Central memory CD8-positive, alpha-beta T cell (primary cell): ENCODE measurements at regions not wholly inside any gene's neighbourhood (a gene's known extent, or its start where the extent isn't known, plus 50 kb on each side); places are given as distances from the start of the nearest gene placed in this dataset.
"Not testable (repeated sequence)": the region's sequence is repeated elsewhere in the genome, so short reads cannot be mapped to it uniquely, and the experiment has no call there.

Experiments used
- ATAC-seq: fragments of 150-1000 bp; cut with Tn5 transposase; replicated peaks from 2 replicates; pipeline ENCODE4 v1.10.0; 2022; ENCODE audit warnings: mild to moderate bottlenecking, moderate FRiP score, moderate number of reproducible peaks; ENCODE audit not compliant: poor library complexity, severe bottlenecking; ENCODE audit errors: extremely low read depth
- DNase-seq, 2 donors: peaks; one replicate each; pipeline ENCODE4 v3.0.0; 2021; ENCODE audit warnings: low spot score in 2 of 2
- H3K27ac Mint-ChIP-seq: one replicate; pipeline ENCODE4 v1.8.0; 2022; ENCODE audit warnings: low read depth, mild to moderate bottlenecking, moderate library complexity, mixed read lengths
- H3K27me3 Mint-ChIP-seq: one replicate; pipeline ENCODE4 v1.8.0; 2022; ENCODE audit warnings: mixed read lengths
- H3K36me3 Mint-ChIP-seq: one replicate; pipeline ENCODE4 v1.8.0; 2022; ENCODE audit warnings: mild to moderate bottlenecking, moderate library complexity, mixed read lengths; ENCODE audit not compliant: insufficient read depth
- H3K4me1 Mint-ChIP-seq: one replicate; pipeline ENCODE4 v1.8.0; 2022; ENCODE audit warnings: mixed read lengths
- H3K4me3 Mint-ChIP-seq: one replicate; pipeline ENCODE4 v1.8.0; 2022; ENCODE audit warnings: mild to moderate bottlenecking, moderate library complexity, mixed read lengths
- H3K9me3 Mint-ChIP-seq: one replicate; pipeline ENCODE4 v1.8.0; 2022; ENCODE audit warnings: mixed read lengths

DNA sequence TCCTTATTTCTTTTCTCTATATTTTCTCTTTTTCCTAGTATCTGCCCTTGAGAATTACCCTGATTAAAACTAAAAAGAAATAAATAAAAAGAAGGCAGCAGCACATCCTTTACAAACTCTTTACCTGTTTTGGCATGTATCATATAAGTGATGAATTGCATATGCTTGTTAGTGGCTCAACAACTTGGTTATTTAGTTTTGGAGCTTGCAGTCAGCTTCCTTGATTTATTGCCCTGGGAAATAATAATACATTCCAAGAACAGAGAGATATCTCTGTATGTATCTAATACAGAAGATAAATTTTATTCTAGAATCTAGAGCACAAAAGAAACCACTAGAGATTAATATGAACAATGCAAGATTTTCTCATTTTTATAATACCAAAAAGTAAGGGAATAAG is 139.8 kb upstream of the ZC3H15 start:
- H3K27ac Mint-ChIP-seq = no peak overlapping the region
- peaks cover 1% of the 10 kb centered on the region for H3K36me3 Mint-ChIP-seq
- no peaks in the 10 kb centered on the region for H3K9me3 Mint-ChIP-seq
- no peaks in the 10 kb centered on the region for H3K4me1 Mint-ChIP-seq
- H3K27me3 Mint-ChIP-seq = no peaks in the 10 kb centered on the region
- no peak overlapping the region for H3K4me3 Mint-ChIP-seq
- DNase-seq (no peak), ATAC-seq (no peak)

DNA sequence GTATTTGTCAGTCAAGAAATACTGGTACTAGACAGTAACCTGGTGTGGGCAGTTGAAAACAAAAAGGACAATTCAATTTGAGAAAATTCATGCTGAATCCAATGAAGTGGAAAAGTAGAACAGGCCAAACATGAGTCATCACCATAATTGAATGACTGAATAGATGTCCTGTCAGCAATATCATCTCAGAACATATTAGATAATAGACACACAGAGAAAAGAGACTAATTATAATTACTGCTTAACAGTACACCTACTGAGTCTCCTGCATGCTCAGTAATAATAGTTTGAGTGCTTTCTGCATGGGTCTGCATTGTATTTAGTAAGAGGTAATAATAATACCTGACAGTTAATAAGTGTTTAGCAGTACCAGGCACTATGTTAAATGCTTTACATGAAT is 138.6 kb upstream of the ZC3H15 start:
- DNase-seq = no peak
- no peak overlapping the region for H3K27ac Mint-ChIP-seq
- no peaks in the 10 kb centered on the region for H3K27me3 Mint-ChIP-seq
- H3K36me3 Mint-ChIP-seq = peaks cover 1% of the 10 kb centered on the region
- no peaks in the 10 kb centered on the region for H3K4me1 Mint-ChIP-seq
- H3K4me3 Mint-ChIP-seq = no peak overlapping the region
- peaks cover 3% of the 10 kb centered on the region for H3K9me3 Mint-ChIP-seq
- ATAC-seq = no peak

DNA sequence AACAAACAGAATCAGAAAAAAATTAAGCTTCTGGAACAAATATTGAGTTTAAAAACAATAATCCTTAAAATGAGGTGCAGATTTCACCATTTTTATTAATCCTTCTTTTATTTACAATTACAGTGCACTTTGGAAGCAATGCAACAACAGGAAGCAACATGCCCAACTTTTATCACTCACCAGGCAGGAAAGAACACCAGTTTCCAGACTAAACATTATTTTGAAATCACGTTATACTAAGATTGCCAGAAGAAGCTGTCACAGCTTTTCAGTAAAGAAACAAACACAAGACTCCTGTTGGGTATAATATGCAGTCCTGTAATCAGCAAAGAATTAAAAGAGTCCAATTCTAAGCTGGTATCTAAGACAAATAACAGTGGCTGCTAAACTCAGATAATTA is 137.9 kb upstream of the ZC3H15 start:
- Mint-ChIP-seq H3K27ac (no peak overlapping the region), H3K4me1 (no peaks in the 10 kb centered on the region), H3K9me3 (peaks cover 6% of the 10 kb centered on the region), H3K36me3 (peaks cover 1% of the 10 kb centered on the region), H3K4me3 (no peak overlapping the region), H3K27me3 (no peaks in the 10 kb centered on the region)
- DNase-seq (no peak), ATAC-seq (no peak)

DNA sequence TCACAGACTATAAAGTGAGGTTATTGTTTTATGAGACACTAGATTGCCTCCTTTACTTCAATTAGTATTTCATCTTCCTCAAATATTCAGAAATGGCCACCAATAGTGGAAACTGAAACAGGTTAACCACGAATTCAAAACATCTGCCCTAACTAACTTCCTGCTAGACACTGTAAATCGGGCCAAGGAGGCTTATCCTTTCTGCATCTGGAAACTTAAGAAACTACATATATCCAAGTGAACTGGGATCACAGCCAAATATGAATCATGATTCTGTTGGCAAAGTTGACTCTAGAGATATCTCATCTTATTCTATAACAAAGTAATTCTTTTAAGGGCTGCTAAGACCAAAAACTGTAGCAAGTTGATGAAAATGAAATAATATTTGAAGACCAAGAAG is 136.6 kb upstream of the ZC3H15 start:
- no peaks in the 10 kb centered on the region for H3K4me1 Mint-ChIP-seq
- H3K36me3 Mint-ChIP-seq = no peaks in the 10 kb centered on the region

DNA sequence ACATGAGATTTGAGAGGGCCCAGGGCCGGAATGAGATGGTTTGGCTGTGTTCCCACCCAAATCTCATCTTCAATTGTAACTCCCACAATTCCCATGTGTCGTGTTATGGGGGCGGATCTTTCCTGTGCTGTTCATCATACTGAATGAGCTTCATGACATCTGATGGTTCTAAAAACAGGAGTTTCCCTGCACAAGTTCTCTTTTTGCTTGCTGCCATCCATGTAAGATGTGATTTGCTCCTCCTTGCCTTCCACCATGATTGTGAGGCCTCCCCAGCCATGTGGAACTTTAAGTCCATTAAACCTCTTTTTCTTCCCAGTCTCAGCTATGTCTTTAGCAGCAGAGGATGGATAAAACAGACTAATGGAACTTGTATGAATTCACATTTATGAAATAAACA is 131.9 kb upstream of the ZC3H15 start:
- not testable (repeated sequence) for H3K27me3 Mint-ChIP-seq, DNase-seq, ATAC-seq, H3K36me3 Mint-ChIP-seq, H3K27ac Mint-ChIP-seq, H3K4me1 Mint-ChIP-seq, H3K4me3 Mint-ChIP-seq
- H3K9me3 Mint-ChIP-seq = peaks cover 11% of the 10 kb centered on the region

More for the DNA sequence above, 136.6 kb upstream of the ZC3H15 start:
- no peak for DNase-seq
- H3K27ac Mint-ChIP-seq = no peak overlapping the region
- no peak for ATAC-seq
- no peaks in the 10 kb centered on the region for H3K27me3 Mint-ChIP-seq
- H3K9me3 Mint-ChIP-seq = peaks cover 6% of the 10 kb centered on the region
- no peak overlapping the region for H3K4me3 Mint-ChIP-seq

DNA sequence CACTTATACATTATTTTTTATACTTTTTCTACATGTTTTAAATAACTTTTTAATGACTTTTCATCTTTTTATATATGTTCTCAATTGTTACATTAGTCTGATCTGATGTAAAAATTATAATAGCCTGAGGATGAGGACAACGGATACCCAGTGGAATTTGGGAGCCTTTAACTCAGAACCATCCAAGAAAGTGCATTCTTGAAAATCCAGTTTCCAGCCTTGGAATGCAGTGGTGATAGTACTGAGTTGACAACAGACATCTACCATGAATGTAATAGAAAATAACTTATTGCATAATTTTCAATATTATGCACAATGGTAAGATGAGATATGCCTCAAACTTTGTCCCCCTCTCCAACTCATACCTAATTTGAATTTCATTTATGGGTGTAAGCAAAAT is 120.7 kb upstream of the ZC3H15 start:
- DNase-seq = no peak
- H3K4me3 Mint-ChIP-seq = no peak overlapping the region
- no peak for ATAC-seq
- peaks cover 8% of the 10 kb centered on the region for H3K9me3 Mint-ChIP-seq
- no peak overlapping the region for H3K27ac Mint-ChIP-seq
- H3K4me1 Mint-ChIP-seq = no peaks in the 10 kb centered on the region
- H3K36me3 Mint-ChIP-seq = no peaks in the 10 kb centered on the region
- no peaks in the 10 kb centered on the region for H3K27me3 Mint-ChIP-seq

DNA sequence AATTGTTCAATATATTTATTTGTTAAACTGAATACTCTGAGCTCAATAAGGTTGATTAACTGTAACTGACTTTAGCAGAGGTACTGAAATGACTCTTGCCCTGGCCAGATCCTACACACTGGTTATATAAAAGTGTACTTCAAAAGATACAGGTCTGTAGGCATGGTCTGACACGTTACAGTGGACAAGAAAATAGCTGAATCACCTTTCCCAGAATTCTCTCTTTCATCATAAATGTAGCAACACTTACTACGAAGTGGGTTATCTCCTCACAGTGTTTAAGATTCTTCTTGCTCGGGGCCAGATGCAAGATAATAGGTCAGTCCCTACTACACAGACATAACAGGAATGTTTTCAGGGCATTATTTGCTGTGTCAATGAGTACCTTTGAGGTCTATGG is 107.0 kb upstream of the ZC3H15 start:
- DNase-seq = no peak
- Mint-ChIP-seq H3K4me3 (no peak overlapping the region), H3K27me3 (no peaks in the 10 kb centered on the region), H3K27ac (no peak overlapping the region), H3K36me3 (peaks cover 4% of the 10 kb centered on the region), H3K9me3 (peaks cover 5% of the 10 kb centered on the region), H3K4me1 (no peaks in the 10 kb centered on the region)
- no peak for ATAC-seq

DNA sequence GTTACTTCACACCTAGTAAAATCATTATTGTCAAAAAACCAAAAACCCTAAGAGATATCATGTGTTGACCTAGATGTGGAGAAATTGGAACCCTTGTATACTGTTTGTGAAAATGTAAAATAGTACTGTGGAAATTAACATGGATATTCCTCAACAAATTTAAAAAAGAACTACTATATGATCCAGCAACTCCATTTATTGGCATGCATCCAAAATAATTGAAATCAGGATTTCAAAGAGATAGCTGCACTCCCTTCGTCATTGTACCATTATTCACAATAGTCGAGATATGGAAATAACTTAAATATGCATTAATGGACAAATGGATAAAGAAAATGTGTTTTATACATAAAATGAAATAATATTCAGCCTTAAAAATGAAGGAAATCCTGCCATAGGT is 105.3 kb upstream of the ZC3H15 start:
- no peak overlapping the region for H3K27ac Mint-ChIP-seq
- peaks cover 6% of the 10 kb centered on the region for H3K4me1 Mint-ChIP-seq
- DNase-seq (no peak), ATAC-seq (no peak)
- peaks cover 14% of the 10 kb centered on the region for H3K9me3 Mint-ChIP-seq
- H3K36me3 Mint-ChIP-seq = peaks cover 4% of the 10 kb centered on the region
- H3K4me3 Mint-ChIP-seq = no peak overlapping the region
- no peaks in the 10 kb centered on the region for H3K27me3 Mint-ChIP-seq

DNA sequence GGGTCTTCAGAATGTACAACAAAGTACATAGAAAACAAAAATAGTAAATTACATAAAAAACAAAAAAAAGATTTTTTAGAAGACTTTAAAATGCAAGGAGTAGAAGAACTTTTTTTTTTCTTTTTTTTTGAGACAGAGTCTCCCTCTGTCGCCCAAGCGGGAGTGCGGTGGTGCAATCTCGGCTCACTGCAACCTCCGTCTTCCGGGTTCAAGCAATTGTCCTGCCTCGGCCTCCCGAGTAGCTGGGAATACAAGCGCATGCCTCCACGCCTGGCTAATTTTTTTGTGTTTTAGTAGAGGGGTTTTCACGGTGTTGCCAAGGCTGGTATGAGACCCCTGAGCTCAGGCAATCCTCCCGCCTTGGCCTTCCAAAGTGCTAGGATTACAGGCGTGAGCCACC is 104.5 kb upstream of the ZC3H15 start:
- ATAC-seq = no peak

DNA sequence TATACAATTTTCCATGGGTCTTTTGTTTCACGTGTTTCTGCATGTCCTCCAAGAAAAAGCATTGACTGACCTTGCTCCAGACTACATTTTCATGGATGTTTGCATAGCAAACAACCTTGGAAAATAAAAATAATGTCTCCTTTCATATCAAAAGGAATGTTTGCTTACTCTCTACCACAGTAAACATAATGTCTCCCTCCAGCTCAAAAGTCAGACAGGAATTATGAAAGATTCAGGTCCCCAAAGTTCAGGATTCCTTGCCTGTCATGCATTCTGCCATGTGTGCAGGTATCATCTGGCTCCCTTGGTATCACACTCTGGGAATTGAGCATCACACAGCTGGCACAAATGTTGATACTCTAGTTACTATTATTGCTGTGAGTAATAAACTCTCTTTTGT is 103.1 kb upstream of the ZC3H15 start:
- Mint-ChIP-seq H3K27ac (no peak overlapping the region), H3K9me3 (peaks cover 16% of the 10 kb centered on the region), H3K4me3 (no peak overlapping the region), H3K27me3 (no peaks in the 10 kb centered on the region), H3K4me1 (peaks cover 6% of the 10 kb centered on the region), H3K36me3 (peaks cover 4% of the 10 kb centered on the region)
- DNase-seq = no peak
- no peak for ATAC-seq

More for the DNA sequence above, 104.5 kb upstream of the ZC3H15 start:
- Mint-ChIP-seq H3K4me1 (peaks cover 6% of the 10 kb centered on the region), H3K36me3 (peaks cover 4% of the 10 kb centered on the region), H3K27me3 (no peaks in the 10 kb centered on the region), H3K9me3 (peaks cover 14% of the 10 kb centered on the region), H3K4me3 (no peak overlapping the region), H3K27ac (no peak overlapping the region)
- no peak for DNase-seq

DNA sequence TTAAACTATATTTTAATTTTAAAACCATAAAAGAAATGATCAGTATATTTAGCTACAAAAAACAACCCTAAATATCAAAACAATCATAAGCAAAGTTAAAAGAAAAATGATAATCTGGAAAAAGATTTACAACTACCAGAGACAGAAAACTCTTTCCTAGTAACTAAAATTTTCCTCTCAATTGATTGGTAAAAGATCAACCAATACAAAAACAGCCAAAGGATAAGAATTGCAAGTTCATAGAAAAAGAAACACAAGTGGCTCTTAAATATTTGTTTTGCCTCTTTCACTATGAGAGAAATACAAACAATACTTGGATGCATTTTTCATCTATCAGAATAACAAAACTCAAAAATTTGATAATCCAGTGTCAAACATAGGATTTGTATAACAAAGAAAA is 101.8 kb upstream of the ZC3H15 start:
- no peak overlapping the region for H3K4me3 Mint-ChIP-seq
- no peak overlapping the region for H3K27ac Mint-ChIP-seq
- peaks cover 23% of the 10 kb centered on the region for H3K9me3 Mint-ChIP-seq
- ATAC-seq (no peak), DNase-seq (no peak)
- peaks cover 6% of the 10 kb centered on the region for H3K4me1 Mint-ChIP-seq
- H3K27me3 Mint-ChIP-seq = no peaks in the 10 kb centered on the region
- H3K36me3 Mint-ChIP-seq = peaks cover 4% of the 10 kb centered on the region

DNA sequence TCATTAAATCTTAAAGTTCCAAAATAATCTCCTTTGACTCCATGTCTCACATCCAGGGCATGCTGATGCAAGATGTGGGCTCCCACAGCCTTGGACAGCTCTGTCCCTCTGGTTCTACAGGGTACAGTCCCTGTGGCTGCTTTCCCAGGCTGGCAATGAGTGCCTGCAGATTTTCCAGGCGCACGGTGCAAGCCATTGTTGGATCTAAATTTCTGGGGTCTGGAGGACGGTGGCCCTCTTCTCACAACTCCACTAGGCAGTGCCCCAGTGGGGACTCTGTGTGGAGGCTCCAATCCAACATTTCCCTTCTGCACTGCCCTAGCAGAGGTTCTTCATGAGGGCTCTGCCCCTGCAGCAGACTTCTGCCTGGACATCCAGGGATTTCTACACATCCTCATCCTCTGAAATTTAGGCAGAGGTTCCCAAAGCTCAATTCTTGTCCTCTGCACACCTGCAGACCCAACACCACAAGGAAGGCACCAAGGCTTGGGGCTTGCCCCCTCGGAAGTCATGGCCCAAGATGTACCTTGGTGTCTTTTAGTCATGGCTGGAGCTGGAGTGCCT is 100.3 kb upstream of the ZC3H15 start:
- H3K4me3 Mint-ChIP-seq, H3K27ac Mint-ChIP-seq, H3K36me3 Mint-ChIP-seq, H3K27me3 Mint-ChIP-seq, H3K4me1 Mint-ChIP-seq, DNase-seq, ATAC-seq: not testable (repeated sequence)
- H3K9me3 Mint-ChIP-seq = peaks cover 34% of the 10 kb centered on the region

DNA sequence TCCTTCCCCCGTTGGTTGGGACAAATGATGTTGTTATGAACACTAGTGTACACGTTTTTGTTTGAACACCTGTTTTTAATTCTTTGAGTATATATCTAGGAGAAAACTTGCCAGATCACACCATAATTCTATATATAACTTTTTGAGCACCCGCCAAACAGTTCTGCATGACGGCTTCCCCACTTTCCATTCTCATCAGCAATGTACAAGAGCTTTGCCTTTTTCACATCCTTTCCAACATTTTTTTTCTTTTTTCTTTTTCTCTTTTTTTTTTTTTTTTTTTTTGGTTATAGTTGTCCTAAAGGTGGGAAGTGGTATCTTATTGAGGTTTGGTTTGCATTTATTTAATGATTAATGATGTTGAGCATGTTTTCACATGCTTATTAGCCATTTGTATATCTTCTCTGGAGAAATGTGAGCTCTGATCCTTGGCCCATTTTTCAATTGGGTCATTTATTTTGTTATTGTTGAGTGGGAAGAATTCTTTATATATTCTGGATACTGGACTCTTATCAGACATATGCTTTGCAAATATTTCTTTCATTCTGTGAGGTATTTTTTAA is 86.9 kb upstream of the ZC3H15 start:
- Mint-ChIP-seq H3K4me3 (no peak overlapping the region), H3K27ac (no peak overlapping the region), H3K4me1 (no peaks in the 10 kb centered on the region), H3K36me3 (no peaks in the 10 kb centered on the region), H3K27me3 (no peaks in the 10 kb centered on the region), H3K9me3 (peaks cover 6% of the 10 kb centered on the region)
- ATAC-seq (no peak), DNase-seq (no peak)
